A549 (cell line): ENCODE measurements at regions not wholly inside any gene's neighbourhood (a gene's known extent, or its start where the extent isn't known, plus 50 kb on each side); places are given as distances from the start of the nearest gene placed in this dataset.

ENCODE experiments used
- ATAC-seq, 2 experiments: fragments of 200-7000 bp in 1 of 2; fragments of >200 bp in 1 of 2; cut with Nextera tagmentation in 1 of 2; cut with Tn5 transposase in 1 of 2; 3 replicates each; pipeline versions ENCODE4 v1.8.0 to v1.9.1; 2018 to 2020; ENCODE audit warnings: mild to moderate bottlenecking in 1 of 2, moderate library complexity in 1 of 2
- CTCF ChIA-PET: fragments of 300-600 bp; sonication (Branson Sonifier 250); formaldehyde crosslinking; extraction: SDS; loops from one replicate; lab custom pipeline; 2021; ENCODE audit warnings: antibody characterized with exemption, inconsistent platforms; lab: Yijun Ruan, JAX
- POLR2A ChIA-PET: fragments of 350-600 bp; formaldehyde crosslinking; extraction: SDS; loops from one replicate; lab custom pipeline; 2021; ENCODE audit warnings: antibody characterized with exemption, inconsistent platforms; lab: Yijun Ruan, JAX
- DNase-seq, 2 experiments: peaks; one replicate each; pipeline versions ENCODE4 v3.0.0 to v3.0.0-alpha.2; 2011 to 2016; ENCODE audit warnings: low read depth in 1 of 2, low spot score in 1 of 2
- FAIRE-seq: peaks from 2 replicates; lab custom pipeline; 2011; peaks lifted over from hg19 to GRCh38; lab: Jason Lieb, UNC
- H3K27ac ChIP-seq, 2 experiments: fragments of >200 bp; sonication (Bioruptor Twin); formaldehyde crosslinking; 3 replicates each; pipeline ENCODE4 v1.5.1; 2016 to 2017
- H3K4me1 ChIP-seq: fragments of >200 bp; sonication (Bioruptor Twin); formaldehyde crosslinking; 3 replicates; pipeline ENCODE4 v1.6.1; 2016
- H3K4me2 ChIP-seq: fragments of >200 bp; sonication (Bioruptor Twin); formaldehyde crosslinking; 3 replicates; pipeline ENCODE4 v1.6.1; 2016
- H3K4me3 ChIP-seq: fragments of >200 bp; sonication (Bioruptor Twin); formaldehyde crosslinking; 3 replicates; pipeline ENCODE4 v1.5.1; 2016
- H3K9me3 ChIP-seq: fragments of >200 bp; sonication (Bioruptor Twin); formaldehyde crosslinking; 3 replicates; pipeline ENCODE4 v1.6.1; 2016
- CBX2 ChIP-seq: fragments of 200-600 bp; sonication (generic); IDR thresholded peaks from 2 replicates; pipeline ENCODE4 v1.6.1; 2016; ENCODE audit warnings: low read depth, mild to moderate bottlenecking, borderline replicate concordance
- CBX8 ChIP-seq: fragments of 200-600 bp; sonication (generic); IDR thresholded peaks from 2 replicates; pipeline ENCODE4 v1.6.1; 2016
- CEBPB ChIP-seq, 2 experiments: fragments of >200 bp in 1 of 2; sonication (Bioruptor Twin) in 1 of 2; formaldehyde crosslinking in 1 of 2; IDR thresholded peaks; 2 replicates each; pipeline ENCODE4 v1.6.1; 2012 to 2016
- CHD2 ChIP-seq: fragments of 150-350 bp; IDR thresholded peaks from 2 replicates; pipeline ENCODE4 v1.6.1; 2014; ENCODE audit warnings: low read length; ENCODE audit not compliant: partially characterized antibody
- EP300 ChIP-seq, 2 experiments: fragments of >200 bp; sonication (Bioruptor Twin); formaldehyde crosslinking; IDR thresholded peaks; 2 replicates in 1 of 2; 3 replicates in 1 of 2; pipeline ENCODE4 v1.6.1; 2016 to 2017
- ESRRA ChIP-seq: fragments of 150-350 bp; IDR thresholded peaks from 2 replicates; pipeline ENCODE4 v1.6.1; 2014; ENCODE audit warnings: mild to moderate bottlenecking, low read length, borderline replicate concordance
- FOSB ChIP-seq: fragments of 250-450 bp; sonication (Bioruptor Pico); IDR thresholded peaks from 2 replicates; pipeline ENCODE4 v1.5.0; 2020; ENCODE audit warnings: mild to moderate bottlenecking, moderate library complexity
- GATA3 ChIP-seq: IDR thresholded peaks from 2 replicates; pipeline ENCODE4 v1.6.1; 2012; ENCODE audit warnings: borderline replicate concordance
- HEYL ChIP-seq: fragments of 250-450 bp; sonication (Bioruptor Pico); IDR thresholded peaks from 2 replicates; pipeline ENCODE4 v1.8.0; 2021; ENCODE audit warnings: mild to moderate bottlenecking, moderate library complexity
- HOXA7 ChIP-seq: fragments of 250-450 bp; sonication (Bioruptor Pico); IDR thresholded peaks from 2 replicates; pipeline ENCODE4 v1.5.0; 2020; ENCODE audit warnings: mild to moderate bottlenecking, moderate library complexity
- HOXB13 ChIP-seq: fragments of 250-450 bp; sonication (Bioruptor Pico); IDR thresholded peaks from 2 replicates; pipeline ENCODE4 v1.5.0; 2020; ENCODE audit warnings: low read depth, mild to moderate bottlenecking, moderate library complexity
- HOXB5 ChIP-seq: fragments of 250-450 bp; sonication (Bioruptor Pico); IDR thresholded peaks from 2 replicates; pipeline ENCODE4 v1.5.0; 2020; ENCODE audit warnings: mild to moderate bottlenecking, moderate library complexity
- MAFK ChIP-seq: fragments of 450-650 bp; IDR thresholded peaks from 2 replicates; pipeline ENCODE4 v1.6.1; 2014; ENCODE audit not compliant: partially characterized antibody
- MYC ChIP-seq: IDR thresholded peaks from 2 replicates; pipeline ENCODE4 v1.6.1; 2012; ENCODE audit warnings: mild to moderate bottlenecking, inconsistent platforms, low read length, improper control_type of control experiment, borderline replicate concordance
- RARB ChIP-seq: fragments of 250-450 bp; sonication (Bioruptor Pico); IDR thresholded peaks from 2 replicates; pipeline ENCODE4 v1.8.0; 2021; ENCODE audit warnings: mild to moderate bottlenecking, moderate library complexity
- RCOR1 ChIP-seq: fragments of 150-350 bp; IDR thresholded peaks from 2 replicates; pipeline ENCODE4 v1.6.1; 2014; ENCODE audit warnings: antibody characterized with exemption, low read length, low read depth
- TP53 ChIP-seq: fragments of 250-450 bp; sonication (Bioruptor Pico); IDR thresholded peaks from 2 replicates; pipeline ENCODE4 v1.5.0; 2021; ENCODE audit warnings: mild to moderate bottlenecking, moderate library complexity
- ZNF302 ChIP-seq: fragments of 250-450 bp; sonication (Bioruptor Pico); IDR thresholded peaks from 2 replicates; pipeline ENCODE4 v1.9.0; 2021; ENCODE audit warnings: inconsistent platforms, mild to moderate bottlenecking, moderate library complexity
- WGBS: methylation state at CpG from one replicate; pipeline ENCODE4 v1.1.6; 2017; ENCODE audit errors: missing lambda C conversion rate; 5-methylcytosine and 5-hydroxymethylcytosine counted together
- TF ChIP-seq, protein P1 (sequence below): fragments of >200 bp; sonication (Bioruptor Twin); formaldehyde crosslinking; IDR thresholded peaks from 3 replicates; pipeline ENCODE4 v1.6.1; 2016
- TF ChIP-seq, protein P2 (sequence below): fragments of >200 bp; sonication (Bioruptor Twin); formaldehyde crosslinking; IDR thresholded peaks from 2 replicates; pipeline ENCODE4 v1.6.1; 2016
- TF ChIP-seq, protein P3 (sequence below): IDR thresholded peaks from 2 replicates; pipeline ENCODE4 v1.6.1; 2012
- TF ChIP-seq, protein P4 (sequence below): fragments of 450-650 bp; IDR thresholded peaks from 2 replicates; pipeline ENCODE4 v1.6.1; 2014; ENCODE audit warnings: antibody characterized with exemption
- TF ChIP-seq, protein P5 (sequence below): fragments of 250-450 bp; sonication (Bioruptor Pico); IDR thresholded peaks from 2 replicates; pipeline ENCODE4 v1.5.0; 2020; ENCODE audit warnings: low read depth, mild to moderate bottlenecking, moderate library complexity

DNA sequence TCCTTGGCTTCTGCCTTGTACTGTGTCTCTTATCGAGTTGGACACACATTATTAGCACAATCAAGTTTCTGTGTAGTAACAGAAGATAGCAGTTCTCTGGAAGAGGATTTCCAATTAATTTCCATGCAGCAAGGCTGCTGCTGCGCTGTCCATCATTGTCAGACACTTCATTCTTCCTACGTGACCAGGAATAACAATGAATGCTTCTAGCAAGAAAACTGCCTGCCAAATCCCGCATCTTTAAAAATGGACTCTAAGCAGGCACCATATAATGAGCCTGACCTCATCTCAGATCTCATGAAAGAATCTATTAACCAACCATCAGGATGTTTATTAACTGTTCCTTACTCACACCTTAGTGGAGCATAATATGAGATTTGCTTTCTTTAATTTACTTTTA lies 1067.7 kb upstream of the FAM98A start:
- no peaks in the 10 kb centered on the region for H3K9me3 ChIP-seq
- no peak overlapping the region for H3K4me3 ChIP-seq
- no peak overlapping the region for H3K27ac ChIP-seq
- no peak overlapping the region for H3K4me2 ChIP-seq
- DNase-seq (no peak), ATAC-seq (no peak), FAIRE-seq (no peak)
- ChIA-PET CTCF (no interaction called here), POLR2A (no interaction called here)
- H3K4me1 ChIP-seq: no peaks in the 10 kb centered on the region
- 11% methylated on average over 4 of the region's 4 CpGs for WGBS
- TF ChIP-seq MYC (no peak), HOXB5 (CRISPR knock-in tag) (no peak), HOXB13 (CRISPR knock-in tag) (no peak), CBX8 (no peak), RCOR1 (no peak)

DNA sequence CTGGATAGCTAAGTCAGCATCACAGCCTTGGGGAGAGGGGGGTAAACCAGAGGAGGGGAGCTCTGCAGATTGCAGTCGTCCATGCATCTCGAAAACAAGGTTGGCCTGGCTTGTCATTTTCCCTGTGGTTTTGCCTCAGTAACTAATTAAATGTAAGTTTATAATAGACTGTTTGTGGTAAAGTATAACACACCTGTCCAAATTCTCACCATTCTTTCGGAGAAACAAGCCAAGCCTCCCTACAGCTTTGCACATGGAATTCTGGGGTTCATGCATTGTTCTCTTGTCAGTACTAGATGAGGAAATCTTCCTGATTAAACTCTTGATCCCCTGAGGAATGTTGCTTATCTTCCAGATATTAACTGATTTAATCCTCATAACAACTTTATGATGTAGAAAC lies 1065.2 kb upstream of the FAM98A start:
- no peak for ATAC-seq
- CTCF ChIA-PET: no interaction called here
- 7% methylated on average over 3 of the region's 3 CpGs for WGBS

DNA sequence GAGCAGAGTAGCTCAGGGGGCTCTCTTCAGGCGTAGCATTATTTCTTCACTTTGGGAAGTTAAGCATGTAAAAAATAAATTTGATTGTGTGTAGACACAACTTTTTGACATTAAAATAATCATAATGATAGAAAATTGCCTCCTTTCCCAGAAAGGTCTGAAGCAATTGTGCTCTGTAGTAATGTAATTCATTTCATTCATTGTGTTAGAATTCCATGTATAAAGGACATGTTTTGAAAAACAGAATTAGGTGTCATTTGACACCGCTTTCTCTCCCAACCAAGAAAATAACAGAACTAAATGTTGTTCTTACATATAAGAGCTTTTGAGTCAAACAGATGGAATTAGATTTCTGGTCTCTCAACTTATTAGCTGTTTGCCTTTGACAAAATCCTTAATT lies 1064.2 kb upstream of the FAM98A start:
- H3K4me3 ChIP-seq: no peak overlapping the region
- H3K4me1 ChIP-seq: no peaks in the 10 kb centered on the region
- H3K27ac ChIP-seq: no peak overlapping the region
- ChIA-PET CTCF (no interaction called here), POLR2A (no interaction called here)
- H3K9me3 ChIP-seq: no peaks in the 10 kb centered on the region
- ATAC-seq (no peak), DNase-seq (no peak), FAIRE-seq (no peak)
- TF ChIP-seq, protein P1, sequence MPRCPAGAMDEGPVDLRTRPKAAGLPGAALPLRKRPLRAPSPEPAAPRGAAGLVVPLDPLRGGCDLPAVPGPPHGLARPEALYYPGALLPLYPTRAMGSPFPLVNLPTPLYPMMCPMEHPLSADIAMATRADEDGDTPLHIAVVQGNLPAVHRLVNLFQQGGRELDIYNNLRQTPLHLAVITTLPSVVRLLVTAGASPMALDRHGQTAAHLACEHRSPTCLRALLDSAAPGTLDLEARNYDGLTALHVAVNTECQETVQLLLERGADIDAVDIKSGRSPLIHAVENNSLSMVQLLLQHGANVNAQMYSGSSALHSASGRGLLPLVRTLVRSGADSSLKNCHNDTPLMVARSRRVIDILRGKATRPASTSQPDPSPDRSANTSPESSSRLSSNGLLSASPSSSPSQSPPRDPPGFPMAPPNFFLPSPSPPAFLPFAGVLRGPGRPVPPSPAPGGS: no peak
- TF ChIP-seq FOSB (no peak), CBX2 (no peak), ZNF302 (CRISPR knock-in tag) (no peak), MAFK (no peak)
- WGBS: 6% methylated on average over 2 of the region's 2 CpGs
- H3K4me2 ChIP-seq: no peak overlapping the region

More for the DNA sequence above, 1065.2 kb upstream of the FAM98A start:
- FAIRE-seq: no peak
- no peak overlapping the region for H3K27ac ChIP-seq
- no peaks in the 10 kb centered on the region for H3K9me3 ChIP-seq
- no peak overlapping the region for H3K4me2 ChIP-seq
- no peaks in the 10 kb centered on the region for H3K4me1 ChIP-seq
- no peak for TF ChIP-seq CBX8
- TF ChIP-seq, protein P2, sequence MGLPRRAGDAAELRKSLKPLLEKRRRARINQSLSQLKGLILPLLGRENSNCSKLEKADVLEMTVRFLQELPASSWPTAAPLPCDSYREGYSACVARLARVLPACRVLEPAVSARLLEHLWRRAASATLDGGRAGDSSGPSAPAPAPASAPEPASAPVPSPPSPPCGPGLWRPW: no peak
- TF ChIP-seq HOXA7 (CRISPR knock-in tag): no peak
- no peak for TF ChIP-seq RARB (CRISPR knock-in tag)
- TF ChIP-seq HEYL (CRISPR knock-in tag): no peak
- TF ChIP-seq HOXB5 (CRISPR knock-in tag): no peak
- TF ChIP-seq GATA3: no peak
- TF ChIP-seq CHD2: no peak
- TF ChIP-seq, protein P3, sequence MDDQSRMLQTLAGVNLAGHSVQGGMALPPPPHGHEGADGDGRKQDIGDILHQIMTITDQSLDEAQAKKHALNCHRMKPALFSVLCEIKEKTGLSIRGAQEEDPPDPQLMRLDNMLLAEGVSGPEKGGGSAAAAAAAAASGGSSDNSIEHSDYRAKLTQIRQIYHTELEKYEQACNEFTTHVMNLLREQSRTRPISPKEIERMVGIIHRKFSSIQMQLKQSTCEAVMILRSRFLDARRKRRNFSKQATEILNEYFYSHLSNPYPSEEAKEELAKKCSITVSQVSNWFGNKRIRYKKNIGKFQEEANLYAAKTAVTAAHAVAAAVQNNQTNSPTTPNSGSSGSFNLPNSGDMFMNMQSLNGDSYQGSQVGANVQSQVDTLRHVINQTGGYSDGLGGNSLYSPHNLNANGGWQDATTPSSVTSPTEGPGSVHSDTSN: no peak
- no peak for TF ChIP-seq TP53 (CRISPR knock-in tag)
- no peak for TF ChIP-seq HOXB13 (CRISPR knock-in tag)
- TF ChIP-seq ZNF302 (CRISPR knock-in tag): no peak
- no peak for TF ChIP-seq ESRRA
- no peak for TF ChIP-seq EP300 (IDR thresholded peaks at IDR 0.05)
- TF ChIP-seq, protein P4, sequence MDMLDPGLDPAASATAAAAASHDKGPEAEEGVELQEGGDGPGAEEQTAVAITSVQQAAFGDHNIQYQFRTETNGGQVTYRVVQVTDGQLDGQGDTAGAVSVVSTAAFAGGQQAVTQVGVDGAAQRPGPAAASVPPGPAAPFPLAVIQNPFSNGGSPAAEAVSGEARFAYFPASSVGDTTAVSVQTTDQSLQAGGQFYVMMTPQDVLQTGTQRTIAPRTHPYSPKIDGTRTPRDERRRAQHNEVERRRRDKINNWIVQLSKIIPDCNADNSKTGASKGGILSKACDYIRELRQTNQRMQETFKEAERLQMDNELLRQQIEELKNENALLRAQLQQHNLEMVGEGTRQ: no peak
- TF ChIP-seq CEBPB (IDR thresholded peaks at IDR 0.05): no peak
- TF ChIP-seq, protein P5, sequence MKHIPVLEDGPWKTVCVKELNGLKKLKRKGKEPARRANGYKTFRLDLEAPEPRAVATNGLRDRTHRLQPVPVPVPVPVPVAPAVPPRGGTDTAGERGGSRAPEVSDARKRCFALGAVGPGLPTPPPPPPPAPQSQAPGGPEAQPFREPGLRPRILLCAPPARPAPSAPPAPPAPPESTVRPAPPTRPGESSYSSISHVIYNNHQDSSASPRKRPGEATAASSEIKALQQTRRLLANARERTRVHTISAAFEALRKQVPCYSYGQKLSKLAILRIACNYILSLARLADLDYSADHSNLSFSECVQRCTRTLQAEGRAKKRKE (CRISPR knock-in tag): no peak
- no peak for DNase-seq
- no peak overlapping the region for H3K4me3 ChIP-seq
- POLR2A ChIA-PET: no interaction called here
